ENCODE measurements at regions not wholly inside any gene's neighbourhood (a gene's known extent, or its start where the extent isn't known, plus 50 kb on each side); places are given as distances from the start of the nearest gene placed in this dataset.

DNA sequence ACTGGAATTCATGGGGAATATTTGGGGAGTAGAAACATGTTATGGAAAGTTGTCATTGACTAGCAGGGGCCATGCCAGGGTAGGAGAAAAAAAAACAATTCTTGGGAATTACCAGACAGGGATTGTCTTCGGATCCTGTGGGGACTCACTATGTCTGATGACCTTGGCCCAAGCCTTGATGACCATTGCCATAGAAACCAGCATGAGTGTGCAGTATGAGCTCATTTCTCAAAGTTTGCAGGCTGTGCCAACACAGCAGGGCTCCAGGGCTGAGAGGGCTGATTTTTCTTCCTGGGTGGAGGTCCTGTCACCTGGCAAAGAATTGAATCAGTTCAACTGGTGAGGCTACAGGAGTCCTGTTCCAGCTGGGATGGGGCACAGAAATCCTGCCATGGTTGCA lies 198.3 kb downstream of the ADRA2A start:
- CTCF ChIA-PET, result no interaction called here
- no peak overlapping the region for H4K5ac ChIP-seq (ENCODE audit: low read depth, low read length)
- no peak overlapping the region for H2AK5ac ChIP-seq (ENCODE audit: low read depth, low read length)
- H3K4me2 ChIP-seq (ENCODE audit: low read depth, low read length), result no peak overlapping the region
- dilution Hi-C loops (cut with HindIII; ENCODE audit: low sequenced_read_pairs, unreplicated experiment), result no loop called here
- H3K79me1 ChIP-seq (ENCODE audit: low read depth in 1 of 2, low read length in 2 of 2), result no peaks in the 10 kb centered on the region
- no peak overlapping the region for H3K14ac ChIP-seq (replicated peaks; ENCODE audit: low read depth, low read length)
- TF ChIP-seq CEBPB (IDR thresholded peaks at IDR 0.05; ENCODE audit: low read depth, low read length) (no peak), RAD21 (IDR thresholded peaks at IDR 0.05; ENCODE audit: low read length) (no peak), SMC3 (IDR thresholded peaks at IDR 0.05; ENCODE audit: low read depth, low read length) (no peak), MAFK (IDR thresholded peaks at IDR 0.05; ENCODE audit: low read depth, low read length) (no peak), MAZ (IDR thresholded peaks at IDR 0.05; ENCODE audit: borderline replicate concordance, low read depth, low read length) (no peak), CHD1 (IDR thresholded peaks at IDR 0.05; ENCODE audit: low read depth, low read length) (no peak), RCOR1 (IDR thresholded peaks at IDR 0.05; ENCODE audit: insufficient replicate concordance, low read length) (no peak), CTCF (conservative IDR thresholded peaks at IDR 0.05; ENCODE audit: low read depth, low read length) (no peak), FOS (IDR thresholded peaks at IDR 0.05; ENCODE audit: low read depth, low read length) (no peak), POLR2A (IDR thresholded peaks at IDR 0.05; ENCODE audit: low read depth, low read length) (no peak), USF2 (IDR thresholded peaks at IDR 0.05; ENCODE audit: low read depth, low read length) (no peak), BHLHE40 (IDR thresholded peaks at IDR 0.05; ENCODE audit: low read depth, low read length) (no peak)
- no peak overlapping the region for H2AFZ ChIP-seq (replicated peaks; ENCODE audit: low read length, poor library complexity)
- H2BK15ac ChIP-seq (ENCODE audit: low read depth, low read length), result no peak overlapping the region
- H3K4me3 ChIP-seq (ENCODE audit: insufficient read depth, low read depth, low read length), result no peak overlapping the region
- no peak overlapping the region for H2AK9ac ChIP-seq (replicated peaks; ENCODE audit: low read depth, low read length, poor library complexity)
- no peak overlapping the region for H4K8ac ChIP-seq (ENCODE audit: low read depth in 2 of 2, low read length in 2 of 2)
- in situ Hi-C loops (cut with MboI; ENCODE audit: low sequenced_read_pairs), result no loop called here
- H2BK120ac ChIP-seq (ENCODE audit: low read depth, low read length), result no peak overlapping the region
- H3K56ac ChIP-seq (ENCODE audit: extremely low read depth, insufficient read depth, low read length), result no peak overlapping the region
- intact Hi-C loops (cut with micrococcal nuclease), result no loop called here
- no peaks in the 10 kb centered on the region for H3K4me1 ChIP-seq (ENCODE audit: control insufficient read depth, insufficient read depth, low read length)
- H3K9me3 ChIP-seq (ENCODE audit: control insufficient read depth, insufficient read depth, low read length), result peaks cover 19% of the 10 kb centered on the region
- no peaks in the 10 kb centered on the region for H3K36me3 ChIP-seq (ENCODE audit: control insufficient read depth, insufficient read depth, low read length)
- no peak for ATAC-seq (ENCODE audit: low read depth)
- WGBS, 2 experiments (ENCODE audit: extremely low coverage in 2 of 2, insufficient read length in 1 of 2), result 20% methylated on average over 1 of the region's 1 CpG; no CpG with 5 or more reads in 1 of the 2 experiments
- no peak overlapping the region for H3K4ac ChIP-seq (ENCODE audit: low read depth, low read length)
- no peaks in the 10 kb centered on the region for H4K20me1 ChIP-seq (ENCODE audit: insufficient read depth, low read length)
- no peak overlapping the region for H3K23ac ChIP-seq (ENCODE audit: low read depth, low read length)
- H3K27ac ChIP-seq (ENCODE audit: insufficient read depth, low read length), result no peak overlapping the region
- H3K9ac ChIP-seq (ENCODE audit: low read depth, low read length), result no peak overlapping the region
- no TSS peak for BruUV-seq (replicated peaks)
- no peaks in the 10 kb centered on the region for H3K9me1 ChIP-seq (ENCODE audit: insufficient read depth, low read length)
- no peak for DNase-seq
- no peak overlapping the region for H2BK20ac ChIP-seq (ENCODE audit: low read depth, low read length)
- POLR2A ChIA-PET (ENCODE audit: unreplicated experiment), result no interaction called here
- H3K18ac ChIP-seq (ENCODE audit: low read depth, low read length), result no peak overlapping the region
- no peak overlapping the region for H2BK5ac ChIP-seq (ENCODE audit: low read depth, low read length, poor library complexity, severe bottlenecking)
- H3K27me3 ChIP-seq (ENCODE audit: control insufficient read depth, insufficient read depth, low read length), result no peaks in the 10 kb centered on the region
- no peak overlapping the region for H4K91ac ChIP-seq (ENCODE audit: insufficient read depth, low read depth, low read length)
